Large intestine (tissue), 3 donors: ENCODE measurements at regions not wholly inside any gene's neighbourhood (a gene's known extent, or its start where the extent isn't known, plus 50 kb on each side); places are given as distances from the start of the nearest gene placed in this dataset.

Experiments used
- DNase-seq, 2 donors: peaks; one replicate each; pipeline versions ENCODE4 v3.0.0 to v3.0.0-alpha.2; 2013
- H3K27ac ChIP-seq: one replicate; pipeline ENCODE4 v1.5.1; 2013; ENCODE audit warnings: low read length
- H3K27me3 ChIP-seq: 2 replicates; pipeline ENCODE4 v1.6.1; 2013; ENCODE audit warnings: low read length; ENCODE audit not compliant: control insufficient read depth, insufficient read depth
- H3K36me3 ChIP-seq: 2 replicates; pipeline ENCODE4 v1.6.1; 2013; ENCODE audit warnings: low read length; ENCODE audit not compliant: control insufficient read depth, insufficient read depth
- H3K4me1 ChIP-seq: one replicate; pipeline ENCODE4 v1.6.1; 2013; ENCODE audit warnings: low read length; ENCODE audit not compliant: control insufficient read depth, insufficient read depth
- H3K4me3 ChIP-seq: one replicate; pipeline ENCODE4 v1.5.1; 2013; ENCODE audit warnings: low read length
- H3K9me3 ChIP-seq: one replicate; pipeline ENCODE4 v1.6.1; 2013; ENCODE audit warnings: mild to moderate bottlenecking, low read depth, low read length, moderate library complexity; ENCODE audit not compliant: control insufficient read depth
- WGBS: methylation state at CpG from one replicate; pipeline ENCODE4 v1.1.5; 2013; ENCODE audit warnings: low lambda C conversion rate; ENCODE audit not compliant: insufficient coverage; 5-methylcytosine and 5-hydroxymethylcytosine counted together

GRCh38 chr9:30382271-30382670 lies 2002.2 kb upstream of the ACO1 start:
- DNase-seq, result no peak
- Histone ChIP-seq H3K36me3 (no peaks in the 10 kb centered on the region), H3K27ac (no peak overlapping the region), H3K9me3 (no peaks in the 10 kb centered on the region), H3K4me1 (no peaks in the 10 kb centered on the region), H3K4me3 (no peak overlapping the region), H3K27me3 (no peaks in the 10 kb centered on the region)
- no CpG with 5 or more reads among the region's 2 CpGs for WGBS

- Histone ChIP-seq H3K27me3 (no peaks in the 10 kb centered on the region), H3K27ac (no peak overlapping the region), H3K36me3 (no peaks in the 10 kb centered on the region), H3K9me3 (peaks cover 5% of the 10 kb centered on the region), H3K4me3 (no peak overlapping the region), H3K4me1 (no peaks in the 10 kb centered on the region)
- no peak for DNase-seq
- WGBS, result 83% methylated on average over 3 of the region's 3 CpGs
Measured at GRCh38 chr9:30410273-30410672, 1974.2 kb upstream of the ACO1 start.

- H3K27me3 ChIP-seq, result no peaks in the 10 kb centered on the region
- no peaks in the 10 kb centered on the region for H3K4me1 ChIP-seq
- H3K9me3 ChIP-seq, result peaks cover 5% of the 10 kb centered on the region
- DNase-seq, result no peak
- no peak overlapping the region for H3K27ac ChIP-seq
- H3K4me3 ChIP-seq, result no peak overlapping the region
- no peaks in the 10 kb centered on the region for H3K36me3 ChIP-seq
- 100% methylated on average over 1 of the region's 5 CpGs for WGBS
Measured at GRCh38 chr9:30411571-30411970, 1972.9 kb upstream of the ACO1 start.

- no peak for DNase-seq
- no peaks in the 10 kb centered on the region for H3K27me3 ChIP-seq
- no peaks in the 10 kb centered on the region for H3K36me3 ChIP-seq
- no peak overlapping the region for H3K4me3 ChIP-seq
- H3K27ac ChIP-seq, result no peak overlapping the region
- H3K4me1 ChIP-seq, result no peaks in the 10 kb centered on the region
- no peaks in the 10 kb centered on the region for H3K9me3 ChIP-seq
- WGBS, result no CpG with 5 or more reads among the region's 2 CpGs
Measured at GRCh38 chr9:30459156-30459555, 1925.3 kb upstream of the ACO1 start.

GRCh38 chr9:30476826-30477225 lies 1907.6 kb upstream of the ACO1 start:
- DNase-seq, result no peak
- Histone ChIP-seq H3K36me3 (no peaks in the 10 kb centered on the region), H3K4me3 (no peak overlapping the region), H3K4me1 (no peaks in the 10 kb centered on the region), H3K27me3 (no peaks in the 10 kb centered on the region), H3K9me3 (no peaks in the 10 kb centered on the region), H3K27ac (no peak overlapping the region)
- WGBS, result no CpG with 5 or more reads among the region's 4 CpGs

GRCh38 chr9:30478684-30479083 lies 1905.8 kb upstream of the ACO1 start:
- WGBS, result 100% methylated on average over 1 of the region's 1 CpG
- Histone ChIP-seq H3K36me3 (no peaks in the 10 kb centered on the region), H3K4me3 (no peak overlapping the region), H3K9me3 (no peaks in the 10 kb centered on the region), H3K27me3 (no peaks in the 10 kb centered on the region), H3K4me1 (no peaks in the 10 kb centered on the region), H3K27ac (no peak overlapping the region)
- DNase-seq, result no peak

- Histone ChIP-seq H3K9me3 (no peaks in the 10 kb centered on the region), H3K27me3 (no peaks in the 10 kb centered on the region), H3K4me3 (no peak overlapping the region), H3K4me1 (no peaks in the 10 kb centered on the region), H3K36me3 (no peaks in the 10 kb centered on the region), H3K27ac (no peak overlapping the region)
- DNase-seq, result no peak
- 100% methylated on average over 1 of the region's 4 CpGs for WGBS
Measured at GRCh38 chr9:30482499-30482898, 1901.9 kb upstream of the ACO1 start.

- Histone ChIP-seq H3K4me3 (no peak overlapping the region), H3K36me3 (no peaks in the 10 kb centered on the region), H3K27me3 (no peaks in the 10 kb centered on the region), H3K27ac (no peak overlapping the region), H3K9me3 (no peaks in the 10 kb centered on the region), H3K4me1 (no peaks in the 10 kb centered on the region)
- DNase-seq, result no peak
- WGBS, result 94% methylated on average over 2 of the region's 2 CpGs
Measured at GRCh38 chr9:30484690-30485089, 1899.8 kb upstream of the ACO1 start.

GRCh38 chr9:30504502-30504905 lies 1879.9 kb upstream of the ACO1 start:
- no CpG with 5 or more reads among the region's 1 CpG for WGBS
- Histone ChIP-seq H3K9me3 (no peaks in the 10 kb centered on the region), H3K4me3 (no peak overlapping the region), H3K27ac (no peak overlapping the region), H3K27me3 (no peaks in the 10 kb centered on the region), H3K4me1 (no peaks in the 10 kb centered on the region), H3K36me3 (no peaks in the 10 kb centered on the region)
- no peak for DNase-seq

- Histone ChIP-seq H3K4me1 (no peaks in the 10 kb centered on the region), H3K36me3 (no peaks in the 10 kb centered on the region), H3K27ac (no peak overlapping the region), H3K4me3 (no peak overlapping the region), H3K27me3 (no peaks in the 10 kb centered on the region), H3K9me3 (no peaks in the 10 kb centered on the region)
- DNase-seq, result no peak
- 60% methylated on average over 1 of the region's 1 CpG for WGBS
Measured at GRCh38 chr9:30505311-30505710, 1879.1 kb upstream of the ACO1 start.

GRCh38 chr9:30506749-30507148 lies 1877.7 kb upstream of the ACO1 start:
- H3K4me1 ChIP-seq, result no peaks in the 10 kb centered on the region
- no peaks in the 10 kb centered on the region for H3K36me3 ChIP-seq
- H3K27me3 ChIP-seq, result no peaks in the 10 kb centered on the region
- WGBS, result 93% methylated on average over 2 of the region's 2 CpGs
- no peaks in the 10 kb centered on the region for H3K9me3 ChIP-seq
- H3K27ac ChIP-seq, result no peak overlapping the region
- DNase-seq, result no peak
- H3K4me3 ChIP-seq, result no peak overlapping the region
